KMS-11 (cell line): ENCODE measurements at regions not wholly inside any gene's neighbourhood (a gene's known extent, or its start where the extent isn't known, plus 50 kb on each side); places are given as distances from the start of the nearest gene placed in this dataset.
"Not testable (repeated sequence)": the region's sequence is repeated elsewhere in the genome, so short reads cannot be mapped to it uniquely, and the experiment has no call there.

Experiments used
- H2AFZ ChIP-seq: fragments of 200-600 bp; sonication (generic); 2 replicates; pipeline ENCODE4 v1.6.1; 2016; ENCODE audit warnings: antibody characterized with exemption, mixed run types, low read depth
- H3K27ac ChIP-seq: fragments of 200-600 bp; sonication (generic); 2 replicates; pipeline ENCODE4 v1.6.1; 2016; ENCODE audit warnings: mild to moderate bottlenecking, mixed run types
- H3K27me3 ChIP-seq: fragments of 200-600 bp; sonication (generic); 2 replicates; pipeline ENCODE4 v1.6.1; 2017; ENCODE audit warnings: mild to moderate bottlenecking, low read depth, mixed run types, moderate library complexity; ENCODE audit not compliant: insufficient read depth
- H3K36me3 ChIP-seq: fragments of 200-600 bp; sonication (generic); 2 replicates; pipeline ENCODE4 v1.6.1; 2017; ENCODE audit warnings: mild to moderate bottlenecking, mixed run types; ENCODE audit not compliant: insufficient read depth
- H3K4me1 ChIP-seq: fragments of 200-600 bp; sonication (generic); 2 replicates; pipeline ENCODE4 v1.6.1; 2016; ENCODE audit warnings: mild to moderate bottlenecking, low read depth, mixed run types; ENCODE audit not compliant: poor library complexity, severe bottlenecking
- H3K4me2 ChIP-seq: fragments of 200-600 bp; sonication (generic); 2 replicates; pipeline ENCODE4 v1.7.0; 2016; ENCODE audit warnings: mild to moderate bottlenecking, mixed run types
- H3K4me3 ChIP-seq: fragments of 200-600 bp; sonication (generic); IDR thresholded peaks from 2 replicates; pipeline ENCODE4 v1.6.1; 2017; ENCODE audit warnings: low read depth, low read length, mixed read lengths; ENCODE audit not compliant: insufficient read depth
- H3K79me2 ChIP-seq: fragments of 200-600 bp; sonication (generic); 2 replicates; pipeline ENCODE4 v1.6.1; 2016; ENCODE audit warnings: low read depth, mixed run types; ENCODE audit not compliant: insufficient read depth
- H3K9ac ChIP-seq: fragments of 200-600 bp; sonication (generic); 2 replicates; pipeline ENCODE4 v1.6.1; 2016; ENCODE audit warnings: mild to moderate bottlenecking, mixed run types
- H4K20me1 ChIP-seq: fragments of 200-600 bp; sonication (generic); 2 replicates; pipeline ENCODE4 v1.6.1; 2016; ENCODE audit warnings: mild to moderate bottlenecking, mixed run types; ENCODE audit not compliant: insufficient read depth
- TF ChIP-seq, protein P1 (sequence below): fragments of 200-600 bp; sonication (generic); conservative IDR thresholded peaks from 2 replicates; pipeline ENCODE4 v1.6.1; 2017; ENCODE audit warnings: low read depth, mild to moderate bottlenecking, antibody characterized with exemption, low read length, moderate library complexity, mixed read lengths

DNA sequence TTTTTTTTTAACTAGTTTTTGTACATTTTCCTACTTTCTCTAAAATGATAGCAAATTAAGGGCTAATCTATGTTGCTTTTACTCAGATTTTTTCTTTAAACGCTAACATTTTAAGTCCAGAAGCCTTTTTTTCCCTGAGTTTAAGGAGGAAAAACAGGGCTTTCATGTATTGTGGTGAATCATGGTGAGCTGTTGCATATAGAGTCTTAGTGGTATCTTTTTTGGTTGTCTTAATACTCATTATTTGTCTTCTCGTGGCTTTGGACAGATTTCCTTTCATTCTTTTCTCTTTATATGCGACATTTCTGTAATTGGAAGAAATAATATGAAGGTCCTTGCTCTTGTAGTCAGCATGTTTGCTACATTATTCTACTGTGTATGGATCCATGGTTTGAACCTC is 1015.6 kb downstream of the PLA2G4A start:
- Histone ChIP-seq H2AFZ (no peak overlapping the region), H3K4me3 (no peak overlapping the region), H3K4me2 (no peak overlapping the region), H3K27me3 (no peaks in the 10 kb centered on the region), H3K9ac (no peak overlapping the region), H3K4me1 (no peaks in the 10 kb centered on the region), H4K20me1 (no peaks in the 10 kb centered on the region), H3K27ac (no peak overlapping the region), H3K36me3 (no peaks in the 10 kb centered on the region), H3K79me2 (no peaks in the 10 kb centered on the region)
- TF ChIP-seq, protein P1, sequence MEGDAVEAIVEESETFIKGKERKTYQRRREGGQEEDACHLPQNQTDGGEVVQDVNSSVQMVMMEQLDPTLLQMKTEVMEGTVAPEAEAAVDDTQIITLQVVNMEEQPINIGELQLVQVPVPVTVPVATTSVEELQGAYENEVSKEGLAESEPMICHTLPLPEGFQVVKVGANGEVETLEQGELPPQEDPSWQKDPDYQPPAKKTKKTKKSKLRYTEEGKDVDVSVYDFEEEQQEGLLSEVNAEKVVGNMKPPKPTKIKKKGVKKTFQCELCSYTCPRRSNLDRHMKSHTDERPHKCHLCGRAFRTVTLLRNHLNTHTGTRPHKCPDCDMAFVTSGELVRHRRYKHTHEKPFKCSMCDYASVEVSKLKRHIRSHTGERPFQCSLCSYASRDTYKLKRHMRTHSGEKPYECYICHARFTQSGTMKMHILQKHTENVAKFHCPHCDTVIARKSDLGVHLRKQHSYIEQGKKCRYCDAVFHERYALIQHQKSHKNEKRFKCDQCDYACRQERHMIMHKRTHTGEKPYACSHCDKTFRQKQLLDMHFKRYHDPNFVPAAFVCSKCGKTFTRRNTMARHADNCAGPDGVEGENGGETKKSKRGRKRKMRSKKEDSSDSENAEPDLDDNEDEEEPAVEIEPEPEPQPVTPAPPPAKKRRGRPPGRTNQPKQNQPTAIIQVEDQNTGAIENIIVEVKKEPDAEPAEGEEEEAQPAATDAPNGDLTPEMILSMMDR: no peak

DNA sequence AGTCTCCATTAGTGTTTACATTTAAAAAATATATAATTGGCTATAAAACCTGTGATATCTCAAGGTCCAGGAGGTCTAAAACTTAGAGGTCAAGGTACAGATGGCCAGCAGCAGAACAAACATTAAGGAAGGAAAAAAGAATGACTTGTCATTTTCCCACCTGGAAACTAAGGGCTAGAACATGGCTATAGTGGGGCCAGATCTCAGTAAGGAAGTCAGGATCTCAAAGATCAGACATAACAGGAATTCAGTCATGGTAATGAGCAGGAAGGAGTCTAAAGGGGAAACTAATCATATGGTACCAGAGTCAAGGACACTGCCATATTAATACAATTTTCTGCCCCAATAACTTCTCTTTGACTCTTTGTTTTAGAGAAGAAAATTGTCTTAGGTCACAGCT is 1018.8 kb downstream of the PLA2G4A start:
- Histone ChIP-seq H3K4me2 (no peak overlapping the region), H3K27ac (no peak overlapping the region), H3K36me3 (no peaks in the 10 kb centered on the region), H3K4me3 (no peak overlapping the region), H3K9ac (no peak overlapping the region), H2AFZ (no peak overlapping the region), H3K79me2 (no peaks in the 10 kb centered on the region), H3K27me3 (no peaks in the 10 kb centered on the region), H4K20me1 (no peaks in the 10 kb centered on the region), H3K4me1 (no peaks in the 10 kb centered on the region)
- TF ChIP-seq, protein P1: no peak

DNA sequence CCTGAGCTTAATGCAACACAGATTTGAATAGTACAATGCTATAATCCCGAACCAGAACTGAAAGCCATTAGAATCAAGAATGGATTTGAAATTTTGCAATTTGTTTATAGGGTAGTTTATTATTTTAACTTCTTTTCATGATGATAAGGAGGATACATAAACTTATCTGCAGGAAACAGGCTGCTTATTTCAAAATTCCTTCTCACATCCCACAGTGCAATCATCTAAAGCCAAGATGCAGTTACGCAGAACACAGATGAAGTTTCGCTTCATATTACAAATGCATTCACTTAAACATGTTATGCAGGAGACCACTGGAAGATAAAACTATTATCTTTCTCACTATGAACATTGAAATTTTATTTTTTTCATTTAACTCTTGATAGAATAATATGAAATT is 1019.6 kb downstream of the PLA2G4A start:
- H3K9ac ChIP-seq: no peak overlapping the region
- no peaks in the 10 kb centered on the region for H3K36me3 ChIP-seq
- H3K79me2 ChIP-seq: no peaks in the 10 kb centered on the region
- no peak overlapping the region for H2AFZ ChIP-seq
- H3K27me3 ChIP-seq: no peaks in the 10 kb centered on the region
- TF ChIP-seq, protein P1: no peak
- no peaks in the 10 kb centered on the region for H3K4me1 ChIP-seq
- no peak overlapping the region for H3K4me2 ChIP-seq
- H4K20me1 ChIP-seq: no peaks in the 10 kb centered on the region
- no peak overlapping the region for H3K27ac ChIP-seq
- H3K4me3 ChIP-seq: no peak overlapping the region

DNA sequence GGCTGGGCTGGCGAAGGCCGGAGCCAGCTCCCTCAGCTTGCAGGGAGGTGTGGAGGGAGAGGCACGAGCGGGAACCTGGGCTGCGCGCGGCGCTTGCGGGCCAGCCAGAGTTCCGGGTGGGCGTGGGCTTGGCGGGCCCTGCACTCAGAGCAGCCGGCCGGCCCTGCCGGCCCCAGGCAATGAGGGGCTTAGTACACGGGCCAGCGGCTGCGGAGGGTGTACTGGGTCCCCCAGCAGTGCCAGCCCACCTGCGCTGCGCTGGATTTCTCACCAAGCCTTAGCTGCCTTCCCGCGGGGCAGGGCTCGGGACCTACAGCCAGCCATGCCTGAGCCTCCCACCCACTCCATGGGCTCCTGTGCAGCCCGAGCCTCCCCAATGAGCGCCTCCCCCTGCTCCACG is 1021.4 kb downstream of the PLA2G4A start:
- H3K4me3 ChIP-seq, H4K20me1 ChIP-seq, H3K4me2 ChIP-seq, H3K9ac ChIP-seq, H3K36me3 ChIP-seq, H2AFZ ChIP-seq, H3K4me1 ChIP-seq, H3K79me2 ChIP-seq, H3K27me3 ChIP-seq, H3K27ac ChIP-seq: not testable (repeated sequence)

DNA sequence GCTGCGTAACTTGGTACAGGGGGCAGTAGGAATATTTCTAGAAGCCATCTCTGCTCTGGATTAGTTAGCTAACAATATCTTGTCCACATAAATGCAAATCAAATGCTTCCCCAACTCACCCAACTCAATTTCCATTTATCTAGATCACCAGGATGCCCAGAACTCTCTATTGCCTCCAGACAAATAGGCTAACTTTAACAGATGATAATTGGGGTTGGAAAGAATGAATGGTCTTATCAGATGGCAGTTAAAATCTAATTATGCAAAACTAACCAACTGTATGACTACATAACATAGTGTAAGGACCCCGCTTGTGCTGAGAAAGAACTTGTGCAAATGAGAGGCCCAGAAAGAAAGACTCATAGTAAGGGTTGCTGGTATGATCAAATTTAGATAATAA is 1024.8 kb downstream of the PLA2G4A start:
- Histone ChIP-seq H3K4me3 (no peak overlapping the region), H3K4me1 (no peaks in the 10 kb centered on the region), H3K27ac (no peak overlapping the region), H3K4me2 (no peak overlapping the region), H3K9ac (no peak overlapping the region), H2AFZ (no peak overlapping the region), H3K27me3 (no peaks in the 10 kb centered on the region), H3K79me2 (no peaks in the 10 kb centered on the region), H4K20me1 (no peaks in the 10 kb centered on the region), H3K36me3 (no peaks in the 10 kb centered on the region)
- TF ChIP-seq, protein P1: no peak
